Heart right ventricle (tissue), 16 donors: ENCODE measurements at regions not wholly inside any gene's neighbourhood (a gene's known extent, or its start where the extent isn't known, plus 50 kb on each side); places are given as distances from the start of the nearest gene placed in this dataset.

Experiments
- ATAC-seq, 8 donors: fragments of 200-7000 bp; cut with Tn5 transposase; one replicate each; pipeline ENCODE4 v1.9.1; 2020; ENCODE audit warnings: mild to moderate bottlenecking in 8 of 8, moderate library complexity in 8 of 8, moderate number of reproducible peaks in 1 of 8
- DNase-seq, 2 donors: peaks; one replicate each; pipeline ENCODE4 v3.0.0-alpha.2; 2020
- H3K27ac ChIP-seq, 10 donors: fragments of 200-600 bp; sonication (generic) in 2 of 10; one replicate each; pipeline versions ENCODE4 v1.5.0 to v1.8.0; 2020 to 2022; ENCODE audit warnings: mild to moderate bottlenecking in 3 of 10
- H3K27me3 ChIP-seq, 7 donors: fragments of 200-600 bp; one replicate each; pipeline ENCODE4 v1.8.0; 2021 to 2022; ENCODE audit warnings: mild to moderate bottlenecking in 2 of 7
- H3K36me3 ChIP-seq, 9 donors: fragments of 200-600 bp; sonication (generic) in 1 of 9; one replicate each; pipeline versions ENCODE4 v1.5.0 to v1.8.0; 2020 to 2022; ENCODE audit warnings: mild to moderate bottlenecking in 2 of 9
- H3K4me1 ChIP-seq, 9 donors: fragments of 200-600 bp; sonication (generic) in 1 of 9; one replicate each; pipeline versions ENCODE4 v1.5.0 to v1.8.0; 2020 to 2022; ENCODE audit warnings: mild to moderate bottlenecking in 4 of 9
- H3K4me3 ChIP-seq, 10 donors: fragments of 200-600 bp; sonication (generic) in 2 of 10; one replicate each; pipeline versions ENCODE4 v1.5.0 to v1.8.0; 2020 to 2022; ENCODE audit warnings: mild to moderate bottlenecking in 7 of 10, moderate library complexity in 2 of 10
- H3K9me3 ChIP-seq, 11 donors: fragments of 200-600 bp in 10 of 11; sonication (generic) in 2 of 11; one replicate each; pipeline versions ENCODE4 v1.5.0 to v1.8.0; 2013 to 2022; ENCODE audit warnings: mild to moderate bottlenecking in 2 of 11, control low read depth in 1 of 11, moderate library complexity in 1 of 11
- CTCF ChIP-seq, 9 donors: fragments of 200-600 bp; sonication (generic) in 2 of 9; IDR thresholded peaks; one replicate each; pipeline versions ENCODE4 v1.5.0 to v1.8.0; 2021 to 2022; ENCODE audit warnings: antibody characterized with exemption in 9 of 9, mild to moderate bottlenecking in 5 of 9, moderate library complexity in 1 of 9
- WGBS, 2 donors: extraction: QIAGEN DNeasy Blood & Tissue Kit; methylation state at CpG; one replicate each; pipeline ENCODE4 v1.1.7; 2013; ENCODE audit warnings: inconsistent platforms in 1 of 2; 5-methylcytosine and 5-hydroxymethylcytosine counted together
- intact Hi-C, 10 donors: fragments of 100-400 bp; cut with DNase I; formaldehyde crosslinking; loops; one replicate each; pipeline versions ENCODE4 v1.11.1 to v1.14.2; 2022
- donor health status: Arrhythmogenic right ventricular cardiomyopathy.
- donor health status: ischemic (EF 13 %, LVEDD 7.1; RV severe dilation, severe dysfunction).
- donor health status: healthy with polysubstance abuse.
- donor health status: DM: no; HTN: yes; CAD: no.
- donor health status: DM: no; HTN: no; CAD: no.
- donor health status: ischemic (EF 25% LVEDD 6.9; RV normal size, moderate dysfunction).
- donor health status: ischemic (EF 25% LVEDD 5.7; RV mildly dilated, moderate dysfunction).
- donor health status: healthy.
- donor health status: DM: yes; HTN: yes; CAD: no.
- donor health status: Ischemic cardiomyopathy.
- donor health status: ischemic (EF 35%, LVEDD 5.7; RV mildly dilated, moderate dysfunction).
- donor health status: nonischemic (EF 11% LVEDD 7.7; RV severe dilation, severe dysfunction).
- donor health status: DM: yes; HTN: yes; CAD: no.
- donor health status: PGD.
- donor health status: ischemic (EF 29% LVEDD 5.4; RV normal size, mild dysfunction).
- donor health status: nonischemic (EF 23%, LVEDD 6.1; RV moderate dilation, normal function).

- intact Hi-C loops = loop anchor here in 1 of 10 donors (10.0 kb wide), 1 partner anchor 59 kb away; no protein-coding TSS in a partner anchor
- WGBS, 2 donors = 93 to 94% methylated on average over 7 of the region's 7 CpGs
- Histone ChIP-seq H3K4me3 (no peak overlapping the region), H3K36me3 (no peaks in the 10 kb centered on the region), H3K27ac (no peak overlapping the region), H3K27me3 (no peaks in the 10 kb centered on the region), H3K9me3 (peaks cover 0 to 25% (median 0%) of the 10 kb centered on the region in 11 donors), H3K4me1 (peaks cover 0 to 5% (median 0%) of the 10 kb centered on the region in 9 donors)
- DNase-seq = no peak
- no peak for ATAC-seq
- TF ChIP-seq CTCF (IDR thresholded peaks at IDR 0.05) = no peak
These were observed 158.7 kb upstream of the SPRED1 start for GRCh38 chr15:38093931-38094330.

- TF ChIP-seq CTCF (IDR thresholded peaks at IDR 0.05) = no peak
- intact Hi-C loops = loop anchor here in 1 of 10 donors (10.0 kb wide), 1 partner anchor 98 kb away; no protein-coding TSS in a partner anchor
- Histone ChIP-seq H3K27ac (no peak overlapping the region), H3K36me3 (no peaks in the 10 kb centered on the region), H3K4me3 (no peak overlapping the region), H3K9me3 (peaks cover 0 to 4% (median 0%) of the 10 kb centered on the region in 11 donors), H3K27me3 (no peaks in the 10 kb centered on the region), H3K4me1 (no peaks in the 10 kb centered on the region)
- 92 to 98% methylated on average over 1 of the region's 1 CpG for WGBS, 2 donors
- ATAC-seq = no peak
- DNase-seq = no peak
These were observed 149.7 kb upstream of the SPRED1 start for GRCh38 chr15:38102972-38103371.

GRCh38 chr15:38103564-38103963, 149.1 kb upstream of the SPRED1 start:
- ATAC-seq (no peak), DNase-seq (no peak)
- intact Hi-C loops = loop anchor here in 1 of 10 donors (10.0 kb wide), 1 partner anchor 99 kb away; no protein-coding TSS in a partner anchor
- Histone ChIP-seq H3K27me3 (no peaks in the 10 kb centered on the region), H3K27ac (no peak overlapping the region), H3K9me3 (no peaks in the 10 kb centered on the region), H3K4me3 (no peak overlapping the region), H3K36me3 (no peaks in the 10 kb centered on the region), H3K4me1 (no peaks in the 10 kb centered on the region)
- no peak for TF ChIP-seq CTCF (IDR thresholded peaks at IDR 0.05)
- 80 to 86% methylated on average over 1 of the region's 1 CpG for WGBS, 2 donors

- DNase-seq (no peak), ATAC-seq (no peak)
- WGBS, 2 donors = 57 to 71% methylated on average over 1 of the region's 1 CpG
- Histone ChIP-seq H3K27me3 (no peaks in the 10 kb centered on the region), H3K27ac (no peak overlapping the region), H3K36me3 (no peaks in the 10 kb centered on the region), H3K4me3 (no peak overlapping the region), H3K9me3 (no peaks in the 10 kb centered on the region), H3K4me1 (no peaks in the 10 kb centered on the region)
- TF ChIP-seq CTCF (IDR thresholded peaks at IDR 0.05) = no peak
- intact Hi-C loops = no loop called here
These were observed 141.6 kb upstream of the SPRED1 start for GRCh38 chr15:38111070-38111469.
